HG03439 (cell line): ENCODE measurements at regions not wholly inside any gene's neighbourhood (a gene's known extent, or its start where the extent isn't known, plus 50 kb on each side); places are given as distances from the start of the nearest gene placed in this dataset.
"Not testable (repeated sequence)": the region's sequence is repeated elsewhere in the genome, so short reads cannot be mapped to it uniquely, and the experiment has no call there.

Experiments
- ATAC-seq: cut with Tn5 transposase; IDR thresholded peaks from one replicate; pipeline ENCODE4 v1.9.1; 2021; ENCODE audit warnings: mild to moderate bottlenecking, moderate library complexity; ENCODE audit not compliant: unreplicated experiment

DNA sequence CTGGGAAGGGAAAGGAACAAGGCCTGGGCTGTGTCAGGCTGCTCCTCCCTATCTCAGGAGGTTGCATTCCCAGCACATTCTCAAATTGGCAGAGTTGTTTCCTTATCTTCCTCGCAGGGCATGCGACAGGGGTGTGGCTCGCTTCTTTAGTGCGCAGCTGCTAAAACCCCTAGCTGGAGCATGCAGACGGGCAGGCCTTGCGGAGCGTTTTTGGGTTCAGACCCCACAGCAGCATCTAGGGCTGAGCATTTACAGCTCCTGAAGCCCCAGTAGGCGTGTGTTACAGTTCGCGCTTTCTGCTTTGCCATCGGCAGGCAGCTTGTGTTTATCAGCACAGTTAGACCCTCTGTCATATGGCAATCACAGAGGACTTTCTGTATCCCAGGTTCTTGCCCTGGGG is 392.4 kb downstream of the TECRL start:
- ATAC-seq: no peak

DNA sequence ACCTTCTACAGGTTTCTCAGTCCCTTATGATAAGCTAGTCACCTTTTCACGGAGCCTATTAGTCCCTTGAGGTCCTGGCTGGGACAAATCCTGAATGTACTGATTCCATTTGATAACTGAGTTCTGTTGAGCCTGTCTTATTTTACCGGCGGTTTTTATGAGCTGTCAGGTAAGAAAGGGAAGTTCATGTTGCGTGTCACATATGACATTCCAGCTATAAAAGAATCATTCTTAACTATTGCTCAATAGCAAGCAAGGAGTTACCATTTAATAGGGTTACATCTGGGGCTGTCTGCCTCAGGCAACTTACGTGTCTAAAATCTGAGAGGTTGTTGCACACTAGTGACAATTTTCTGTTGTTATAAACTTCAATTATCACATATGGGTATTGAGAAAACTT is 394.6 kb downstream of the TECRL start:
- no peak for ATAC-seq

DNA sequence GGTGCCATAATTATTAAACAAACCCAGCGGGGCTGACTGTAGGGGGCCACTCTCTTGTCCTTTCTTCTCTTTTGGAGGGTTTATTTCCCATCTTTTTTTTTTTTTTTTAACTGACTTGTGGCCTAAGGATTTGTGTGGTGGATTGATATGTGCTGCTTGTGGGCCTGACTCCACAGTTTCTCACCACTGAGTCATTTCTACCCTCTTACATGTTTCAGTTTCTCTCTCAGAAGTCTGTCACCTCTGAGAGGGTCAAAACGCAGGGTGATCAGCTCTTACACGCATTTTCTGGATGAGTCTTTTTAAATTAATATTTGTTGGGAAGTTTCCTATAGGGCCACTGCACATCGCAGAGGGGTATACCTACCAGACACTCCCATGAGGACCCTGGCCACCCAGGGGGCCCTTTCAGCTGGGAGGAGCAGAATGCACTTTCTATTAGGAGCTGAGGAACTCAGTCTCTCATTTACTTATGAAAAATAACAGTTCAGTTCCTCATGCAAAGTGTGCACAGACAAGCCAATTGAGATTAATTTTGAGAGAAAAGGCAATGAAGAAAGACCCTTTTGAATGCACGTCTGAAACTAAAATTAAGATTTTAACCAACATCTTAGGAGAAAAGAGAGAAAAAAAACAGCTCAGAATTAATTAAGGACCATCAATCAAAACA is 407.9 kb downstream of the TECRL start:
- ATAC-seq: peak; percentile 100

GRCh38 chr4:64000241-64000640 is 409.0 kb downstream of the TECRL start:
- no peak for ATAC-seq

DNA sequence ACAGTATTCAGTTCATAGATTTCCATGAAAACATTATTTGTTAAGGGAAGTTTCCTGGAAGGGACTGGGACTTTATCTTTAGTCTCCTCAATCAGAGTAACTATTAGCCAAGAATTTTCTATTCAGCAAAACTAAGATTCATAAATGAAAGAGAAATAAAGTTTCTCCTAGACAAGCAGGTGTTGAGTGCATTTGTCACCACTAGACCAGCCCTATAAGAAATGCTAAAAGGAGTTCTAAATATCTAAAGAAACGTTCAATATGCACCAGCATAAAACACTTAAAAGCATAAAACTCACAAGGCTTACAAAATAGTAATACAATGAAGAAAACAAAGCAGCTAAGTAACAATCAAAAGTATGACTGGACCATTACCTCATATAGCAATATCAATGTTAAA is 423.0 kb downstream of the TECRL start:
- no peak for ATAC-seq

GRCh38 chr4:63983224-63983623 is 426.0 kb downstream of the TECRL start:
- ATAC-seq: no peak

DNA sequence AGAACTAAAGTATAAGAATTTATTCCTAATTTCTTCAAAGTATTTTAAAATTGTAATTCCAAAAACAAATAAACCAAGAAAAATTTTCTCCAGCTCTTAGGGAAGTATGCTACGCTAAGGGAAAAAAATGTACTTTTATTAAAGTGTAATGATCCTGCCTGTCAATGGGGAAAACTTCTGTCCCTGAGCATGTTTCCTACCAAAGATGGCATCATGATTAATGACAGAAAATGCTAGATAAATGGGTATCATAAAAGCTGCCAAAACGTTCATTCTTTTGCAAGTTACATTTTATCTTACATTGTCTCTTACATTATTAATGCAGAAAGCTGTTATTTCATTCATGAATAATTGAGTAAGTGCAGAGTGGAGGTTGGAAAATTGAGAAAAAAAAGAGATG is 443.4 kb downstream of the TECRL start:
- no peak for ATAC-seq

DNA sequence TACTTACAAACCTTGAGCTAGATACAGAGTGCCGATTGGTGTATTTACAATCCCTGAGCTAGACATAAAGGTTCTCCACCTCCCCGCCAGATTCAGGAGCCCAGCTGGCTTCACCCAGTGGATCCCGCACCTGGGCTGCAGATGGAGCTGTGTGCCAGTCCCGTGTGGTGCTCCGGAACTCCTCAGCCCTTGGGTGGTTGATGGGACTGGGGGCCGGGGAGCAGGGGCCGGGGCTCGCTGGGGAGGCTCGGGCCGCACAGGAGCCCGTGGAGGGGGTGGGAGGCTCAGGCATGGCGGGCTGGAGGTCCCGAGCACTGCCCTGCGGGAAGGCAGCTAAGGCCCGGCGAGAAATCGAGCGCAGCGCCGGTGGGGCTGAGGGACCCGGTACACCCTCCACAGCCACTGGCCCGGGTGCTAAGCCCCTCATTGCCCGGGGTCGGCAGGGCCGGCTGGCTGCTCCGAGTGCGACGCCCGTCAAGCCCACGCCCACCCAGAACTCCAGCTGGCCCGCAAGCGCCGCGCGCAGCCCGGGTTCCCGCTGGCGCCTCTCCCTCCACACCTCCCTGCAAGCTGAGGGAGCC is 466.5 kb downstream of the TECRL start:
- ATAC-seq: not testable (repeated sequence)

DNA sequence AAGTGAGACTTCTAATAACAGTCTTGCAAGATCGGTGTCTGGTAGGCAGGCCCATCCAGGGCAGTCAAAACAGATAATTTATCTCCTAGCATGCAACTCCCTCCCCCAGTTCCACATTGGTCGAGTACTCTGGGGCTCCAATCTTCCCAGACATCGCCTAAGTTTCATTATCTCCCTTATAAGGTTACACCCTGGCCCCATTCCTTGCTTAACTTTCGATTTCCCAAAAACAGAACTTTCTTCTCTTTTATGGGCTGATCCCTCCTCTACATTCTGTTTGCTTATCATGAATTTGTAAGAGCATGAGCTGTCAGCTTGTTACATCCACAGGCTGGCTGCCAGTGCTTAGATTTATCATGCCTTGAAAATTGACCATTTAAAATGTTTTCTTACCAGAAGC is 471.3 kb downstream of the TECRL start:
- ATAC-seq: no peak

DNA sequence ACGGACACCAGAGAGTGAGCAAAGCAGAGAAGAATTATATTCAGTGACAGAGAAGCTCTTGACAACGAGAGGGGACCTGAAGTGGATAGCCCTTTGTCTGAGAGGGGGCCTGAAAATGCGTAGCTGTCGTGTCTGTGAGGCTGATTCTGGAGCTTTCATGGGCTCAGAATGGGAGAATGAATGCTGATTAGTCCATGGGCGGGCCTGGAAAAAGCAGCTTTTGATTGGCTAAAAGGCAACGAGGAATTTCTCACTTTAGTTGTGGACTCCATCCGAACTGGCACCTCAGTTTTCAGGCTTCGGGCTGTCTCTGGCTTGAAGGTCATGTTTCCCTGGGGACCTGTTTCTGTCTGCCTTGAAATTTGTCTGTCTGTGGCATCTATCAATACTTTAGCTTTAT is 487.1 kb downstream of the TECRL start:
- ATAC-seq: no peak

GRCh38 chr4:63921561-63921960 is 487.7 kb downstream of the TECRL start:
- no peak for ATAC-seq

GRCh38 chr4:63919636-63920365 is 489.4 kb downstream of the TECRL start:
- no peak for ATAC-seq

GRCh38 chr4:63906660-63907183 is 502.5 kb downstream of the TECRL start:
- no peak for ATAC-seq

GRCh38 chr4:63904201-63904600 is 505.0 kb downstream of the TECRL start:
- ATAC-seq: no peak

DNA sequence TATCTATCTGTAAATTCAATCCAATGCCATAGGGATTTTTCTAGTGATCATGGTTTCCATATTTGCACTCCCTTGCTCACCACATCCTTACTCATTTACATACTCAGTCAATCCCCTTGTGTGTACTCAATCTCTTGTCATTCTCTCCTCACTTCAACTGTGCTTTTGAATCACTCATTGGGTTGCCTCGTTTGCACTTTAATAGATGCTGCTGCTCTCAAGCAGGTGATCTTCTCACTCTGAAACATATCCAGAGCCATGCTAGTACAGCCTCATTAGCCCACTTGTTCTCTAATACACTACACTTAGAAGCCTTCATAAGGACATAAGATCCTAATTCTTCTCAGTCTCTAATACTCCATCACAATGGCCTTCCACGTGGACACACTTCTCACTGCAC is 507.9 kb downstream of the TECRL start:
- no peak for ATAC-seq

GRCh38 chr4:63898961-63899360 is 510.3 kb downstream of the TECRL start:
- ATAC-seq: no peak

GRCh38 chr4:63894161-63894560 is 515.1 kb downstream of the TECRL start:
- ATAC-seq: no peak

DNA sequence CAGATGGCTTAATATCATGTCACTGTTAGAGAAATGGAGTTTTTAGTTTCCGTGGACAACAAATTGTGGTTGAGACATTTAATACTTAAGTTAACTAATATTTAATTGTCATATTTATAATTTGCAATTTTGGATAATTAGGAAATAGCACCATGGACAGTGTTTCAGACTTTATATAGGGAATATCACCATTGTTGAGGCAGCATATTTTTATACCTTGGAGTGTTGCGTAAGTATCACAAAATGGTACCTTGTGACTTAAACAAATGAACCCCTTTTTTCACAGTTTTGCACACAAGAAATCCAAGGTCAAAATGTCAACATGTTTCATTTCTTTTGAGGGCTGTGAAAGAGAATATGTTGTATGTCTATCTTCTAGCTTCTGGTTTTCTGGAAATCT is 539.9 kb downstream of the TECRL start:
- no peak for ATAC-seq

DNA sequence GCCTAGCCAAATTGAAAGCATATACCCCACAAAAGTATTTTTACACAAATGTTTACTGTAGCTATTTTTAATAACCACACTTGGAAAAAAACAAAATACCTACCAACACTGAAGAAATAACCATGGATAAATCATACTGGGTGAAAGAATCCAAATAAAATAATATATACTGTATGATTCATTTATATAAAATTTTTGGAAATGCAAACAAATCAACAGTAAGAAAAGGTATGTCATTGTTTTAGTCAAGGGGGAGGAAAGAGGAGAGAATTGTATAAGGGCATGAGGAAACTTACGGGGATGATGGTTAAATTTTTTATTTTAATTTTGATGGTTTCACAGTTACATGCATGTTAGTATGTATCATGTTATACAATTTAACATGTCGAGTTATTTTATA is 557.8 kb downstream of the TECRL start:
- no peak for ATAC-seq

GRCh38 chr4:63841266-63841665 is 568.0 kb downstream of the TECRL start:
- no peak for ATAC-seq

DNA sequence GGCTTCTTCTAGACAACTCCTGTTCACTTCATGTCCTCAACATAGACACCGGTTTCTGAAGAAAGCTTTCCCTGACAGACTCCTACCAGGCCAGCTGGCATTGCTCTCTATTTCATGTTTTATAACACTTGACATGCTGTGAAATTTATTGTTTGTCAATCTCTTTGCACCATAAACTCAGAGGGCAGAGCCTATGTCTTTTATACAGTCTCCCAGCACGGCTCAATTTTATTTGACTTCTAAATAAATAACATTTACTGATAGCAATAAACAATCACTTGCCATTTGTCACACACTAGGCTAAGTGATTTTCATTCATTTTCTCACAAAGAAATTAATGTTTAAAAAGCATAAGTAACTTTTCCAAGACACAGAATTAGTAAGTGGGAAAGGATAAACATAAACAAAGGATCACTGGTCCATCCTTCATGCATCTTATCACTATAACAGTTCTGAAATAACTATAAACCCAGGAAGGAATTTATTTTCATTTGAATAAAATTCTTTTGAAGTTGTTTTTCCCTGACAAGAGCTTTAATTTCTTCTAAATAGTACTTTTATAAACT is 577.6 kb downstream of the TECRL start:
- ATAC-seq: no peak
